GM19035 (cell line): ENCODE measurements at regions not wholly inside any gene's neighbourhood (a gene's known extent, or its start where the extent isn't known, plus 50 kb on each side); places are given as distances from the start of the nearest gene placed in this dataset.
"Not testable (repeated sequence)": the region's sequence is repeated elsewhere in the genome, so short reads cannot be mapped to it uniquely, and the experiment has no call there.

Source experiments
- ATAC-seq: cut with Tn5 transposase; IDR thresholded peaks from one replicate; pipeline ENCODE4 v1.9.1; 2021; ENCODE audit not compliant: unreplicated experiment

GRCh38 chr5:99032234-99033013 lies 103.6 kb upstream of the CHD1 start:
- ATAC-seq: no peak

GRCh38 chr5:99030906-99031440 lies 102.2 kb upstream of the CHD1 start:
- no peak for ATAC-seq

GRCh38 chr5:99029172-99029571 lies 100.4 kb upstream of the CHD1 start:
- ATAC-seq: no peak

GRCh38 chr5:99028170-99028569 lies 99.4 kb upstream of the CHD1 start:
- not testable (repeated sequence) for ATAC-seq

- no peak for ATAC-seq
Observed at GRCh38 chr5:99025298-99026045, 96.7 kb upstream of the CHD1 start.

- no peak for ATAC-seq
Observed at GRCh38 chr5:99023330-99023729, 94.5 kb upstream of the CHD1 start.

DNA sequence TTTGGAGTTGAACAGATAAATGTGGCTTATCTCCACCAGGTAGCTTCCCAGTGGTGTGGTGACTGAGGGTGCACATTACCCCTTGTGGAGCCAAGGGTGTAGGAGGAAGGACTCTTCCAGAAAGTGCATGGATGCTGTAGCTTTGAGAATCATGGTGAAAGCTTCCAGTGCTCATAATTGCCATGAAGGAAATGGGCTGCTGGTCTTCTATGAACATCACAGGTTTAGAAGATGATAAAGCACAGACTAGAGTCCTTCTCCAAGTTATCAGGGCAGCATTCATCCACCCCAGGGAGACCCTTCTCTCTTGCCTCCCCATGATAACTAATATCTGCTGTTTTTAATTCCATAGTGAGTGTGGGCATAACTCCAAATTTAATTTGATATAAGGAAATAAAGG lies 93.4 kb upstream of the CHD1 start:
- ATAC-seq: no peak

DNA sequence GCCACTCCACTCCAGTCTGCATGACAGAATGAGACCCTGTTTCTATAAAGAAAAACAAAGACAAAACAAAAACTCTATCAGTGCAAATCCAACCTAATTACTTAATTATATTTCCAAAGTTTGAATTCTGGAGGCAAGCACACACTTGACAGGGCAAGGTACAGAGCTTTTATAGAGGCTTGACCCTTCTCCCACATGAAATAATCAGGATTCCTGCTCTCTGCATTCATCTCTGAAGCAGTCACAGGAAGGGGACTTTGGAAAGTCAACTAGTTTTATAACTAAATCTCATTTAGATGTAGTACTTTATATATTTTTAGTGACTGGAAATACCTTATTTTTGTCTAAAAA lies 91.9 kb upstream of the CHD1 start:
- no peak for ATAC-seq

DNA sequence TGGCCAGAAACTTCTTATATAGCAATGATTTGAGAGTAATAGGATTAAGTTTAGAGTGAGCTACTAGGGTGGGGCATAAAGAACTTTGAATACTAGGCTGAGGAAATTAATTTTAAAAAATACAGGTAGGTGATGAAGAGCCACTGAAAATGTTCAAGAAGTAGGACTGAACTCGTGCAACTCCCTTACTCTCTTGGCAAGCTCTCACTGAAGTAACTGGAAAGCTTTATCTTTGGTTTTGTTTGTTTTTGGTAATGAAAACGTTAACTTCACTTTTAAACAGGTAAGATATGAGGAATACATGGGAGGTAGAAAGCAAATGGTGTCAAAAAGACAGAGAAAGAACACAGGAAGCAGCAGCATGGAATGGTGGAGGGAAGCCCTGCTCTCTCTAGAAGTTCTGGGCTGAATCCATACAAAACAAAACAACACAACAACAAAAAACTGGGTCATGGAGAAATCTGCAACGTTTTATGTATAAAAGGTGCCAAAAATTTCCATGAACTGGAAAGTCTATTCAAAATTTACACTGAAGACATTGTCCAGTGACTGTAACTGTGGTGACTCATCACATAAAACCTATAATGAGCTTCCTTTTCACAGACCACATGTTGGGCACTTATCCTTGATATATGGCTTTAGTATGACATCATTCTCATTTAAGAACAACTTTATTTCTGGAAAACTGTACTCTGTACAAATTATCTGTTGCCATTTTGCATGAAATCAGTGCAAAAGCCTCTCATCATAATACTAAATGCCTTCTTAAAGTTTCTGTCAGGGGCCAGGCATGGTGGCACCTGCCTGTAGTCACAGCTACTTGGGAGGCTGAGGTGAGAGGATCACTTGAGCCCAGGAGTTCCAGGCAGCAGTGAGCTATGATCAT lies 91.2 kb upstream of the CHD1 start:
- ATAC-seq: peak; percentile 55

DNA sequence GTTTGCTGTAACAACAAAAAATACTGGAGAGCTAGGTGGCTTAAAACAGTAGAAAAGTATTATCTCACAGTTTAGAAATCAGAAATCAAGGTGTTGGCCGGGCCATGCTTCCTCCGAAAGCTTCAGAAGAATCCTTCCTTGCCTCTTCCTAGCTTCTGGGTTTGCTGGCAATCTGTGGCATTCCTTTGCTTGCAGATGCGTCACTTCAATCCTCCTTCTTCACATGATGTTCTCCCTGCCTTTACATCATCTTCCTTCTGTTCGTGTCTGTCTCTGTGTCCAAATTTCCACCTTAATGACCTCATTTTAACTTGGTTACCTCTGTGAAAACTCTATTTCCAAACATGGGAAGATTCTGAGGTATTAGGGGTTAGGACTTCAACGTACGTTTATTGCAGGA lies 90.4 kb upstream of the CHD1 start:
- no peak for ATAC-seq

GRCh38 chr5:99010294-99010693 lies 81.5 kb upstream of the CHD1 start:
- ATAC-seq: no peak

DNA sequence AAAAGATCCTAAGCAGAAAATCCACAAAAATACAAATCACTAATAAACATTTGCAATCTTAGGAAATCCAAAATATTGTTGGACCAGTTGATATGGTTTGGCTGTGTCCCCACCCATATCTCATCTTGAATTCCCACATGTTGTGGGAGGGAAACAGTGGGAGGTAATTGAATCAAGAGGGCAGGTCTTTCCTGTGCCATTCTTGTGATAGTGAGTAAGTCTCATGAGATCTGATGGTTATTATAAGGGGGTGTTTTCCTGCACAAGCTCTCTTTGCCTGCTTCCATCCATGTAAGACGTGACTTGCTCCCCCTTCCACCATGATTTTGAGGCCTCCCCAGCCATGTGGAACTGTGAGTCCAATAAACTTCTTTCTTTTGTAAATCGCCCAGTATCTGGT lies 79.2 kb upstream of the CHD1 start:
- not testable (repeated sequence) for ATAC-seq

- ATAC-seq: peak; percentile 4
Observed at GRCh38 chr5:99005506-99005905, 76.7 kb upstream of the CHD1 start.

DNA sequence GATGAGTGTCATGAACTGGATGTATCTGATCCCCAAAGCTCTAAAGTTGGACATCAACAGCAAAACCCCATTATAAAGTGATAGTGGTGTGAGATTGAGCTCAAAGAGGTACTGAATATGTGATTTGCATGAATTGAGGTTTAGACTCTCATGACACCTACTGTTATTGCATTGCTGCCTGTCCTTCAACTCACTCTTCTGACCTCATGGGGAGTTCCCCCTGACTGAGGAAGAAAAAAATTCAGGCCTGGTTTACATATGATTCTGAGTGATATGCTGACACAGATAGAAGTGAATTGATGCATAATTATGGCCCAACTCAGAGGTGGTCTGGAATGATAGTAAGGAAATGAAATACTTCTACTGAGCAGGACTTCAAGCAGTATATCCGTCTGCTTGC lies 76.2 kb upstream of the CHD1 start:
- ATAC-seq: peak; percentile 100

DNA sequence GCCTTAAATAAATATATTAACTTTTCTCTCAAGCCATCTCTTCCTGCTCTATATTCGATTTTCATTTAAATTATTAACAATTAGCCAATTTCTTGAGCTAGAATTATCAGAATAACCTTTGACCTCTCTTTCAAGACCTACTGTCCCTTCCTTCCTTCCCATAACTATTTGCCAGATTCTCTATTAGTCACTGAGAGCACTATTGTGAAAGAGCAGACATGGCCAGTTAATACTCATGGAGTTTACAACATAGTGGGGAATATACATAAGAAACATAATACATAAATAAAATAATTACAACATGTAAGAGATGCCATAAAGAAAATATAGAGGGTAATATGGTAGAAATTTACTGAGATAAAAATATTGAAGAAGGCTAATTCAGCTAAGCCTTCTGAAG lies 72.1 kb upstream of the CHD1 start:
- no peak for ATAC-seq

DNA sequence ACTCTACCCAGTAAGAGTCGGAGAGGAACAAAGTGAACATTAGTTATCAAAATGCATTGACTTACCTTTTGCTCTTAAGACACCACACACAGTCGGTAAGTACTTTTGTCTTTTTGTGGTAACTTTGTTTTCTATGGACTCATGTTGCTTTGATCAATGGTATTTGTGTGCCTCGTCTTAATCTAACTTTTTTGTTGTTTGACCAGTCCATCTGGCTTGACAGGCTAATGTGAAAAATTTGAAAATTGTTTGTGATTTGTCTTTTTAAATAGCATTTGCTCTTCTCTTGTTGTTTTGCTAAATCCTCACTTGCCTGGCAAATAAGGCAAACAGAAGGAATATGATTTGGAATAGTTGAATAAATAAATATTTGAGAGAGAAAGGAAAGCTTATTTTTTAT lies 71.4 kb upstream of the CHD1 start:
- no peak for ATAC-seq

GRCh38 chr5:98999631-99000030 lies 70.8 kb upstream of the CHD1 start:
- ATAC-seq: no peak

DNA sequence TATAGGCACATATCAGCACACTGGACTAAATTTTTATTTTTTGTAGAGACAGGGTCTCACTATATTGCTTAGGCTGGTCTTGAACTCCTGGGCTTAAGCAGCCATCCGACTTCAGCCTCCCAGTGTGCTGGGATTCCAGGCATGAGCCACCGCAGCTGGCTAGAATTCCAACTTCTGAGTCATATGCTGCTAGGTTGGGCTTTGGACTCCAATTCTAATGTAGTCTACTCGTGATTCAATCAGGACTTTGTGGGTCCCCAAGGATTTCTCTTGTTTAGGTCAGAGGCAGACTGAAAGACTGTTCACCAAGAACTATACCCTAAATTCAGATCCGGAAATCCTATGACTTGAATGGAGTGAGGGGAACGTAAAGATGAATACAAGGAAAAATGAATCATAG lies 68.2 kb upstream of the CHD1 start:
- no peak for ATAC-seq

GRCh38 chr5:98994611-98995010 lies 65.8 kb upstream of the CHD1 start:
- ATAC-seq: no peak

DNA sequence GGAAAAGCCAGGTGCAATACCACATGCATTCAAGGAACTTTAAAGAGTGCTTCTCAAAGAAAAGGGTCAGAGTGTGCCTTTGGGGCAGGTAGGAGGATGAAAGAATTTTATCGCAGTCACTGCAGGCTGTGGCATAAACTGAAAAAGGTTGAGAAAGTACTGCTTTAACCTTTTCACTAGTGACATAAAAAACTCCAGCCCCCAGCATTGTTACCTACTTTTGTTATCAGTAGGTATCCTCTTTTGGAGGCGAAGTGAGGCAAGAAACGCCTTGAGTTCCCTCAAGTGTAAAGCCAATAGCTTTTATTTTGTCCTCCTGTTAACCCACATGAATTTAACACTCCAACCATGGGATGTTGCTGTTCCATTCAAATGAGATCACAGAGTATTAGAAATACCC lies 64.7 kb upstream of the CHD1 start:
- ATAC-seq: no peak

DNA sequence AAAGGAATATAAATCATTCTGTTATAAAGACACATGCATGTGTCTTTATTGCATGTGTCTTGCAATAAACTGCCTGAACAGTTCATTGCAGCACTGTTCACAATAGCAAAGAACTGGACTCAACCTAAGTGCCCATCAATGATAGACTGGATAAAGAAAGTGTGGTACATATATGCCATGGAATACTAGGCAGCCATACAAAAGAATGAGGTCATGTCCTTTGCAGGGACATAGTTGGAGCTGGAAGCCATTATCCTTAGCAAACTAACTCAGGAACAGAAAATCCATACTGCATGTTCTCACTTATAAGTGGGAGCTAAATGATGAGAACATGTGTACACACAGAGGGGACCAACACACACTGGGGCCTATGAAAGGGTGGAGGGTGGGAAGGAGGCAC lies 63.7 kb upstream of the CHD1 start:
- ATAC-seq: no peak
